ENCODE measurements at regions not wholly inside any gene's neighbourhood (a gene's known extent, or its start where the extent isn't known, plus 50 kb on each side); places are given as distances from the start of the nearest gene placed in this dataset.
"Not testable (repeated sequence)": the region's sequence is repeated elsewhere in the genome, so short reads cannot be mapped to it uniquely, and the experiment has no call there.

- TF ChIP-seq ZUFSP (CRISPR knock-in tag; IDR thresholded peaks at IDR 0.05; ENCODE audit: borderline replicate concordance) (no peak), FOXA1 (IDR thresholded peaks at IDR 0.05) (no peak), FOXA1 (CRISPR knock-in tag; IDR thresholded peaks at IDR 0.05) (no peak), ZFP36 (IDR thresholded peaks at IDR 0.05; ENCODE audit: borderline replicate concordance, low read depth, low read length, partially characterized antibody) (no peak), PHF20 (CRISPR knock-in tag; IDR thresholded peaks at IDR 0.05) (no peak), GPBP1L1 (CRISPR knock-in tag; IDR thresholded peaks at IDR 0.05) (no peak), ZNF598 (CRISPR knock-in tag; IDR thresholded peaks at IDR 0.05; ENCODE audit: borderline replicate concordance) (no peak)
These were observed 517.7 kb upstream of the TBL1XR1 start (continued) for GRCh38 chr3:177714945-177715344.

- no peaks in the 10 kb centered on the region for H3K4me1 ChIP-seq (ENCODE audit: insufficient read depth, low read length)
- ATAC-seq (no peak), DNase-seq (ENCODE audit: low spot score) (no peak), FAIRE-seq (no peak)
- no peak overlapping the region for H3K27ac ChIP-seq (ENCODE audit: extremely low read length, insufficient read depth, low read length)
- ChIA-PET CTCF (ENCODE audit: low intra/inter-chr PET ratio, low total read pairs) (no interaction called here), POLR2A (no interaction called here)
- no TSS peak for BruUV-seq (replicated peaks)
- 48% methylated on average over 3 of the region's 3 CpGs for WGBS (ENCODE audit: low lambda C conversion rate)
- no peaks in the 10 kb centered on the region for H3K36me3 ChIP-seq (replicated peaks in 1 of 2; ENCODE audit: control insufficient read depth in 1 of 2, insufficient read depth in 2 of 2, low read length in 2 of 2)
- intact Hi-C loops (cut with micrococcal nuclease; ENCODE audit: unreplicated experiment) = no loop called here
- in situ Hi-C loops (cut with HindIII; ENCODE audit: extremely low pct_ligation_motif_present, low pct_unique_long_range_greater_than_20kb) = no loop called here
- no peaks in the 10 kb centered on the region for H3K27me3 ChIP-seq (ENCODE audit: control insufficient read depth in 1 of 2, insufficient read depth in 2 of 2, low read length in 2 of 2)
- no peak overlapping the region for H3K4me2 ChIP-seq (ENCODE audit: low read depth, low read length)
- H3K4me3 ChIP-seq (replicated peaks in 1 of 3; ENCODE audit: insufficient read depth in 1 of 3, low read depth in 2 of 3, low read length in 3 of 3) = no peak overlapping the region
- H2AFZ ChIP-seq (ENCODE audit: low read length) = no peak overlapping the region
- no peaks in the 10 kb centered on the region for H3K79me2 ChIP-seq (ENCODE audit: insufficient read depth, low read length)
- no peaks in the 10 kb centered on the region for H3K9me3 ChIP-seq (ENCODE audit: low read length)
- no peak overlapping the region for H3K9ac ChIP-seq (ENCODE audit: insufficient read depth, low read depth, low read length)
- no peak for TF ChIP-seq ZNF83 (CRISPR knock-in tag; IDR thresholded peaks at IDR 0.05; ENCODE audit: borderline replicate concordance)
- TF ChIP-seq ETS1 (CRISPR knock-in tag; IDR thresholded peaks at IDR 0.05) = no peak
- no peak for TF ChIP-seq PATZ1 (CRISPR knock-in tag; IDR thresholded peaks at IDR 0.05)
- TF ChIP-seq CREBL2 (CRISPR knock-in tag; IDR thresholded peaks at IDR 0.05; ENCODE audit: borderline replicate concordance) = no peak
- no peak for TF ChIP-seq ZNF891 (CRISPR knock-in tag; IDR thresholded peaks at IDR 0.05)
- H4K20me1 ChIP-seq (ENCODE audit: insufficient read depth, low read length) = no peaks in the 10 kb centered on the region
These were observed 518.7 kb upstream of the TBL1XR1 start for GRCh38 chr3:177715980-177716379.

GRCh38 chr3:177720927-177721326 lies 523.6 kb upstream of the TBL1XR1 start:
- H3K27ac ChIP-seq (ENCODE audit: extremely low read length, insufficient read depth, low read length); H3K4me2 ChIP-seq (ENCODE audit: low read depth, low read length); H3K27me3 ChIP-seq (ENCODE audit: control insufficient read depth in 1 of 2, insufficient read depth in 2 of 2, low read length in 2 of 2); H3K4me1 ChIP-seq (ENCODE audit: insufficient read depth, low read length); intact Hi-C loops (cut with micrococcal nuclease; ENCODE audit: unreplicated experiment); DNase-seq (ENCODE audit: low spot score); FAIRE-seq; H3K4me3 ChIP-seq (replicated peaks in 1 of 3; ENCODE audit: insufficient read depth in 1 of 3, low read depth in 2 of 3, low read length in 3 of 3); ATAC-seq; CTCF ChIA-PET (ENCODE audit: low intra/inter-chr PET ratio, low total read pairs); H3K79me2 ChIP-seq (ENCODE audit: insufficient read depth, low read length); BruUV-seq (replicated peaks); H4K20me1 ChIP-seq (ENCODE audit: insufficient read depth, low read length); H2AFZ ChIP-seq (ENCODE audit: low read length); H3K36me3 ChIP-seq (replicated peaks in 1 of 2; ENCODE audit: control insufficient read depth in 1 of 2, insufficient read depth in 2 of 2, low read length in 2 of 2); H3K9me3 ChIP-seq (ENCODE audit: low read length); POLR2A ChIA-PET; in situ Hi-C loops (cut with HindIII; ENCODE audit: extremely low pct_ligation_motif_present, low pct_unique_long_range_greater_than_20kb); H3K9ac ChIP-seq (ENCODE audit: insufficient read depth, low read depth, low read length): not testable (repeated sequence)
- WGBS (ENCODE audit: low lambda C conversion rate) = 62% methylated on average over 3 of the region's 3 CpGs
